Osteocyte (in vitro differentiated cells): ENCODE measurements at regions not wholly inside any gene's neighbourhood (a gene's known extent, or its start where the extent isn't known, plus 50 kb on each side); places are given as distances from the start of the nearest gene placed in this dataset.
"Not testable (repeated sequence)": the region's sequence is repeated elsewhere in the genome, so short reads cannot be mapped to it uniquely, and the experiment has no call there.

Source experiments
- DNase-seq: peaks from one replicate; pipeline ENCODE4 v3.0.0; 2021; ENCODE audit warnings: mixed read lengths; ENCODE audit not compliant: unreplicated experiment; ENCODE audit errors: extremely low spot score
- H3K27ac Mint-ChIP-seq: one replicate; pipeline ENCODE4 v1.8.0; 2021; ENCODE audit warnings: mild to moderate bottlenecking, mixed read lengths; ENCODE audit not compliant: unreplicated experiment
- H3K27me3 Mint-ChIP-seq: one replicate; pipeline ENCODE4 v1.8.0; 2021; ENCODE audit warnings: mixed read lengths; ENCODE audit not compliant: unreplicated experiment
- H3K36me3 Mint-ChIP-seq: one replicate; pipeline ENCODE4 v1.8.0; 2021; ENCODE audit warnings: mixed read lengths; ENCODE audit not compliant: unreplicated experiment
- H3K4me1 Mint-ChIP-seq: one replicate; pipeline ENCODE4 v1.8.0; 2021; ENCODE audit warnings: mixed read lengths; ENCODE audit not compliant: unreplicated experiment
- H3K4me3 Mint-ChIP-seq: one replicate; pipeline ENCODE4 v1.8.0; 2021; ENCODE audit warnings: mild to moderate bottlenecking, moderate library complexity, mixed read lengths; ENCODE audit not compliant: unreplicated experiment
- H3K9me3 Mint-ChIP-seq: one replicate; pipeline ENCODE4 v1.8.0; 2021; ENCODE audit warnings: mixed read lengths; ENCODE audit not compliant: unreplicated experiment
- TF ChIP-seq, protein P1 (sequence below): fragments of 200-600 bp; sonication (generic); IDR thresholded peaks from 2 replicates; pipeline ENCODE4 v1.5.0; 2021; ENCODE audit warnings: antibody characterized with exemption, mild to moderate bottlenecking, moderate library complexity

DNA sequence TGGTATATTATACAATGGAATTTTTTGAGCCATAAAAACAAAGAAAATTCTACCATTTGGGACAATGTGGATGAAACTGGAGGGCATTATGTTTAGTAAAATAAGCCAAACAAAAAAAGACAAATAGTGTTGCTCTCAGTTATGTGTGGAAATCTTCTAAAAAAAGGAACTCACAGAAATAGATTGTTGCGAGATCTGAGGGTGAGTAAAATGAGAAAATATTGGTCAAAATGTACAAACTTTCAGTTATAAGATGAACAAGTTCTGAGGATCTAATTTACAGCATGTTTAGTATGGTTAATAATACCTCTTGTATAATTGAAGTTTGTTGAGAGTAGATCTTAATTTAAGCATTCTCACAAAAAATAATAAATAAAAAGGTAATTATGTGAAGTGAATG is 291.2 kb downstream of the KIF20B start:
- Mint-ChIP-seq H3K27me3 (peaks cover 2% of the 10 kb centered on the region), H3K4me3 (no peak overlapping the region), H3K4me1 (no peaks in the 10 kb centered on the region), H3K9me3 (peaks cover 4% of the 10 kb centered on the region), H3K27ac (no peak overlapping the region), H3K36me3 (no peaks in the 10 kb centered on the region)
- TF ChIP-seq, protein P1, sequence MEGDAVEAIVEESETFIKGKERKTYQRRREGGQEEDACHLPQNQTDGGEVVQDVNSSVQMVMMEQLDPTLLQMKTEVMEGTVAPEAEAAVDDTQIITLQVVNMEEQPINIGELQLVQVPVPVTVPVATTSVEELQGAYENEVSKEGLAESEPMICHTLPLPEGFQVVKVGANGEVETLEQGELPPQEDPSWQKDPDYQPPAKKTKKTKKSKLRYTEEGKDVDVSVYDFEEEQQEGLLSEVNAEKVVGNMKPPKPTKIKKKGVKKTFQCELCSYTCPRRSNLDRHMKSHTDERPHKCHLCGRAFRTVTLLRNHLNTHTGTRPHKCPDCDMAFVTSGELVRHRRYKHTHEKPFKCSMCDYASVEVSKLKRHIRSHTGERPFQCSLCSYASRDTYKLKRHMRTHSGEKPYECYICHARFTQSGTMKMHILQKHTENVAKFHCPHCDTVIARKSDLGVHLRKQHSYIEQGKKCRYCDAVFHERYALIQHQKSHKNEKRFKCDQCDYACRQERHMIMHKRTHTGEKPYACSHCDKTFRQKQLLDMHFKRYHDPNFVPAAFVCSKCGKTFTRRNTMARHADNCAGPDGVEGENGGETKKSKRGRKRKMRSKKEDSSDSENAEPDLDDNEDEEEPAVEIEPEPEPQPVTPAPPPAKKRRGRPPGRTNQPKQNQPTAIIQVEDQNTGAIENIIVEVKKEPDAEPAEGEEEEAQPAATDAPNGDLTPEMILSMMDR = no peak
- DNase-seq = no peak

DNA sequence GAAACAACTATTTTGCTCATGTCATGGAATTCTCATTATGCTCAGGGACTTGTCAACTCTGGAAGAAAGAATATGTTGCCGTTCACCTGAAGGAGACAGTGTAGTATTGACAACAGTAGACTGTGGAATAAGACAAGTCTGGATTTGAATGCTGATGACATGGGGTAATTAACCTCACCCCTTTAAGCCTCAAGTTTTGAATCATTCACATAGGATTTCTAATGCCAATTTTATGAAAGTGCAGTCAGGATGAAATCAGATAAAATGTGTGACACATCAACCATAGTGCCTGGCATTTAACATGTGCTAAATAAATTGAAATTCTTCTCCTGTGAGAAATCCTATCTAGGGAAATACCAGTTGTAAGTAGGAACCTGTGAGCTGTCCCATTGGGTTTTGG is 305.8 kb downstream of the KIF20B start:
- Mint-ChIP-seq H3K4me1 (no peaks in the 10 kb centered on the region), H3K36me3 (no peaks in the 10 kb centered on the region), H3K27me3 (peaks cover 27% of the 10 kb centered on the region), H3K27ac (no peak overlapping the region), H3K4me3 (no peak overlapping the region), H3K9me3 (peaks cover 6% of the 10 kb centered on the region)
- DNase-seq = no peak
- TF ChIP-seq, protein P1 = no peak

DNA sequence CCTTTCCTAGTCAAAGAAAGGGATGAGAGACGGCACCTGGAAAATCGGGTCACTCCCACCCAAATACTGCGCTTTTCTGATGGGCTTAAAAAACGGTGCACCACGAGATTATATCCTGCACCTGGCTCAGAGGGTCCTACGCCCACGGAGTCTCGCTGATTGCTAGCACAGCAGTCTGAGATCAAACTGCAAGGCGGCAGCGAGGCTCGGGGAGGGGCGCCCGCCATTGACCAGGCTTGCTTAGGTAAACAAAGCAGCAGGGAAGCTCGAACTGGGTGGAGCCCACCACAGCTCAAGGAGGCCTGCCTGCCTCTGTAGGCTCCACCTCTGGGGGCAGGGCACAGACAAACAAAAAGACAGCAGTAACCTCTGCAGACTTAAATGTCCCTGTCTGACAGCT is 309.9 kb downstream of the KIF20B start:
- not testable (repeated sequence) for H3K9me3 Mint-ChIP-seq, H3K36me3 Mint-ChIP-seq, DNase-seq, H3K4me3 Mint-ChIP-seq, H3K4me1 Mint-ChIP-seq, H3K27ac Mint-ChIP-seq
- peaks cover 22% of the 10 kb centered on the region for H3K27me3 Mint-ChIP-seq

DNA sequence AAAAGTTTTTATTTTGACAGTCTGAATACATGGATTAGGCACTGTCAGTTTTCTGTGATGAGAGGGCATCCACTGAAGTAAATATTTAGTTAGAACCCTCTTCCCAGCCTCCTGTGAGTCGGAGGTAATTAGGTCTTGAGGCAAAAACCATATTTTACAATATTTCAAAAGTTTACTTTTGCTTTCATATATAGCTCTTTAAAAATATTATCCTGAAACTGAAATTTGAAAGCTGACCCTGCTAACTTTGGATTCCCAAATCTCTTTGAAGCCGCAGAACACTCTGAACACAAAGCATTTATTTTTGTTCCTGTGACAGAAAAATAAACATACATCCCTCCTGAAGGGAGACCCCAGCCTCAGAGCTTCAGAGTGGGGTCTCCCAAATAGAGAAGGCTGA is 317.4 kb downstream of the KIF20B start:
- Mint-ChIP-seq H3K4me3 (no peak overlapping the region), H3K36me3 (no peaks in the 10 kb centered on the region), H3K4me1 (no peaks in the 10 kb centered on the region), H3K27ac (no peak overlapping the region), H3K27me3 (peaks cover 5% of the 10 kb centered on the region), H3K9me3 (no peaks in the 10 kb centered on the region)
- DNase-seq = no peak
- TF ChIP-seq, protein P1 = no peak

DNA sequence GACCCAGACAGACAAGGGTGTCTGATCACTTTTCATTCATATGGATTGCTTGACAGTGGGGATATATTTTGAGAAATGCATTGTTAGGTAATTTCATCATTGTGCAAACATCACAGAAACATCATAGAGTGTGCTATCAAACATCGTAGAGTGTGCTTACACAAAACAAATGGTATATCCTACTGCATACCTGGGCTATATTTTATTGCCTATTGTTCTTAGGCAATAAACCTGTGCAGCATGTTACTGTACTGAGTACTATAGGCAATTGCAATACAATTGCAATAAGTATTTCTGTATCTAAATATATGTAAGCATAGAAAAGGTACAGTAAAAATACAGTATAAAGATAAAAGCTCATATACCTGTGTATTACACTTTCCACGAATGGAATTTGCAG is 319.1 kb downstream of the KIF20B start:
- TF ChIP-seq, protein P1 = no peak
- no peaks in the 10 kb centered on the region for H3K36me3 Mint-ChIP-seq

DNA sequence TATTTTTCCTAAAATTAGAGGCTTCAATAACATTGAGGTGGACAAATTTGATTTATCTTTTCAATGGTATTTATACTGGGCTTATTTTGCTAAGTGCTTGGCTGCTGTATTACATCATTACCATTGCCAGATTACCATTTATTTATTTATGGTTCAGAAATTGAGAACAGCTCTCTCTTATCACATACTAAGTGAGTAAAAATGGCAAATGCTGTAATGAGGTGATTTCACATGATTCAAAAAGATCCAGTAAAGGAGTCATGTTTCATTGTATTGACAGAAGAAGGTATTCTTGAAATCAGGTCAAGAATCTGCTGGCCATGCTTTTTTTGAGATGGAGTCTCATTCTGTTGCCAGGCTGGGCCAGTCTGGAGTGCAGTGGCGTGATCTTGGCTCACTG is 322.6 kb downstream of the KIF20B start:
- Mint-ChIP-seq H3K4me3 (no peak overlapping the region), H3K4me1 (no peaks in the 10 kb centered on the region), H3K36me3 (no peaks in the 10 kb centered on the region), H3K9me3 (no peaks in the 10 kb centered on the region), H3K27ac (no peak overlapping the region), H3K27me3 (peaks cover 14% of the 10 kb centered on the region)
- DNase-seq = no peak
- TF ChIP-seq, protein P1 = no peak

More for the DNA sequence above, 319.1 kb downstream of the KIF20B start:
- Mint-ChIP-seq H3K4me1 (no peaks in the 10 kb centered on the region), H3K9me3 (no peaks in the 10 kb centered on the region), H3K27ac (no peak overlapping the region), H3K27me3 (peaks cover 9% of the 10 kb centered on the region), H3K4me3 (no peak overlapping the region)
- DNase-seq = no peak
